ENCODE measurements at regions not wholly inside any gene's neighbourhood (a gene's known extent, or its start where the extent isn't known, plus 50 kb on each side); places are given as distances from the start of the nearest gene placed in this dataset.

GRCh38 chr15:22253676-22254408, 173.5 kb downstream of the OR4M2 start:
- TF ChIP-seq, protein P1, sequence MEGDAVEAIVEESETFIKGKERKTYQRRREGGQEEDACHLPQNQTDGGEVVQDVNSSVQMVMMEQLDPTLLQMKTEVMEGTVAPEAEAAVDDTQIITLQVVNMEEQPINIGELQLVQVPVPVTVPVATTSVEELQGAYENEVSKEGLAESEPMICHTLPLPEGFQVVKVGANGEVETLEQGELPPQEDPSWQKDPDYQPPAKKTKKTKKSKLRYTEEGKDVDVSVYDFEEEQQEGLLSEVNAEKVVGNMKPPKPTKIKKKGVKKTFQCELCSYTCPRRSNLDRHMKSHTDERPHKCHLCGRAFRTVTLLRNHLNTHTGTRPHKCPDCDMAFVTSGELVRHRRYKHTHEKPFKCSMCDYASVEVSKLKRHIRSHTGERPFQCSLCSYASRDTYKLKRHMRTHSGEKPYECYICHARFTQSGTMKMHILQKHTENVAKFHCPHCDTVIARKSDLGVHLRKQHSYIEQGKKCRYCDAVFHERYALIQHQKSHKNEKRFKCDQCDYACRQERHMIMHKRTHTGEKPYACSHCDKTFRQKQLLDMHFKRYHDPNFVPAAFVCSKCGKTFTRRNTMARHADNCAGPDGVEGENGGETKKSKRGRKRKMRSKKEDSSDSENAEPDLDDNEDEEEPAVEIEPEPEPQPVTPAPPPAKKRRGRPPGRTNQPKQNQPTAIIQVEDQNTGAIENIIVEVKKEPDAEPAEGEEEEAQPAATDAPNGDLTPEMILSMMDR (IDR thresholded peaks at IDR 0.05): no peak
- no peak for TF ChIP-seq POLR2A (IDR thresholded peaks at IDR 0.05)
